ENCODE measurements at regions not wholly inside any gene's neighbourhood (a gene's known extent, or its start where the extent isn't known, plus 50 kb on each side); places are given as distances from the start of the nearest gene placed in this dataset.

- TF ChIP-seq CTCF (IDR thresholded peaks at IDR 0.05; ENCODE audit: insufficient read depth, low read length, poor library complexity, severe bottlenecking) = no peak
- TF ChIP-seq EZH2phosphoT487 (conservative IDR thresholded peaks at IDR 0.05; ENCODE audit: low read length) = no peak
These were observed 208.1 kb downstream of the ASB1 start for GRCh38 chr2:238634701-238635357.
